ENCODE measurements at regions not wholly inside any gene's neighbourhood (a gene's known extent, or its start where the extent isn't known, plus 50 kb on each side); places are given as distances from the start of the nearest gene placed in this dataset.

DNA sequence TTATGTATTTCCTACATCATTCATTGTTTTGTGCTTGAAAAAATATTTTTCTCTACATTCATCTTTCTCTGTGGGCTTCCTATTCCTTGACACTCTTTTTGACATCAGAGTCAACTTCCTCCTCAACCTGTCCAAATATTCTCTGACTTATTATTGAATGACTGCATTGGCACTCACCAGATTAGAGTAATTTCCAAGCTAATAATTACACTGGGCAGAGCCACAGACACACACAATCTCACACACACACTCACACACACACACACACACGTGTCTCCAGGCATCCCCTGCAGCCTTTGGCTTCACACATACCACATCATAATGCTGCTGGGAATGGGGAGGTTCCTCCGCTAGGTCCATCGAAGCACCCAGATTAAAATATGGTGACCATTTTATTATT is 184.5 kb downstream of the SYK start:
- no peaks in the 10 kb centered on the region for H4K20me1 ChIP-seq (replicated peaks in 1 of 2; ENCODE audit: control insufficient read depth in 1 of 2, insufficient read depth in 2 of 2, low read length in 2 of 2)
- no peak overlapping the region for H3K27ac ChIP-seq (ENCODE audit: low read depth, low read length)
- H3K79me1 ChIP-seq (ENCODE audit: low read depth, low read length) = no peaks in the 10 kb centered on the region
- no peaks in the 10 kb centered on the region for H3K4me1 ChIP-seq (replicated peaks in 1 of 4; ENCODE audit: control insufficient read depth in 3 of 4, insufficient read depth in 4 of 4, low read length in 3 of 4)
- no peak overlapping the region for H4K91ac ChIP-seq (replicated peaks; ENCODE audit: insufficient read length, low read length)
- H3K56ac ChIP-seq (replicated peaks; ENCODE audit: insufficient read length, low read depth, low read length) = no peak overlapping the region
- no peak for DNase-seq (ENCODE audit: low read depth in 1 of 2, low spot score in 2 of 2)
- no peak overlapping the region for H2AK5ac ChIP-seq (ENCODE audit: low read depth, low read length)
- no peak overlapping the region for H3K9ac ChIP-seq (replicated peaks in 1 of 4; ENCODE audit: extremely low read depth in 1 of 4, low read depth in 3 of 4, low read length in 3 of 4)
- H3K4ac ChIP-seq (replicated peaks; ENCODE audit: insufficient read length, low read depth, low read length) = no peak overlapping the region
- peak overlapping the region; percentile 44; the same call in 1 of the 2 replicates for H3K18ac ChIP-seq (ENCODE audit: extremely low read depth, low read length)
- no peaks in the 10 kb centered on the region for H3K27me3 ChIP-seq (replicated peaks in 1 of 4; ENCODE audit: control insufficient read depth in 3 of 4, extremely low read depth in 1 of 4, insufficient read depth in 3 of 4, low read length in 3 of 4)
- H2BK20ac ChIP-seq (ENCODE audit: low read length) = no peak overlapping the region
- H2BK120ac ChIP-seq (replicated peaks; ENCODE audit: low read depth, low read length) = no peak overlapping the region
- no peaks in the 10 kb centered on the region; a peak in 1 of 4 replicates for H3K9me3 ChIP-seq (ENCODE audit: insufficient read depth in 2 of 2, low read depth in 1 of 2, low read length in 1 of 2)
- no peaks in the 10 kb centered on the region for H3K79me2 ChIP-seq (ENCODE audit: control insufficient read depth in 1 of 2, insufficient read depth in 2 of 2, low read length in 2 of 2)
- no peak overlapping the region for H3K14ac ChIP-seq (ENCODE audit: insufficient read length)
- no peaks in the 10 kb centered on the region; a peak in 1 of 8 replicates for H3K36me3 ChIP-seq (ENCODE audit: control insufficient read depth in 2 of 4, insufficient read depth in 4 of 4, low read length in 3 of 4)
- H4K8ac ChIP-seq (ENCODE audit: extremely low read depth, insufficient read depth, low read length) = no peak overlapping the region; the same call in 1 of the 2 replicates
- no peak overlapping the region for H3K23ac ChIP-seq (ENCODE audit: insufficient read length)
- no peaks in the 10 kb centered on the region for H3K23me2 ChIP-seq (ENCODE audit: low read depth, low read length)
- no peak overlapping the region for H2BK15ac ChIP-seq (ENCODE audit: low read length)
- ChIA-PET POLR2A (ENCODE audit: partially characterized antibody) (no interaction called here), CTCF (ENCODE audit: partially characterized antibody) (interaction anchor here (1.5 to 4.1 kb wide), 4 partner anchors 9 to 70 kb away, joined by 3 to 24 read pairs (median 8); no protein-coding TSS in a partner anchor)
- no peak for FAIRE-seq
- no peak overlapping the region for H2BK5ac ChIP-seq (ENCODE audit: low read depth, low read length)
- no peak overlapping the region for H3K4me2 ChIP-seq (ENCODE audit: insufficient read depth in 1 of 2, low read depth in 2 of 2, low read length in 2 of 2)
- H3K4me3 ChIP-seq (ENCODE audit: extremely low read depth in 1 of 4, insufficient read depth in 2 of 4, low read depth in 3 of 4, low read length in 4 of 4) = no peak overlapping the region
- TF ChIP-seq POU5F1 (IDR thresholded peaks at IDR 0.05; ENCODE audit: low read depth, low read length) = no peak
- TF ChIP-seq, protein P1, sequence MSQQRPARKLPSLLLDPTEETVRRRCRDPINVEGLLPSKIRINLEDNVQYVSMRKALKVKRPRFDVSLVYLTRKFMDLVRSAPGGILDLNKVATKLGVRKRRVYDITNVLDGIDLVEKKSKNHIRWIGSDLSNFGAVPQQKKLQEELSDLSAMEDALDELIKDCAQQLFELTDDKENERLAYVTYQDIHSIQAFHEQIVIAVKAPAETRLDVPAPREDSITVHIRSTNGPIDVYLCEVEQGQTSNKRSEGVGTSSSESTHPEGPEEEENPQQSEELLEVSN (IDR thresholded peaks at IDR 0.05) = no peak
- TF ChIP-seq, protein P2, sequence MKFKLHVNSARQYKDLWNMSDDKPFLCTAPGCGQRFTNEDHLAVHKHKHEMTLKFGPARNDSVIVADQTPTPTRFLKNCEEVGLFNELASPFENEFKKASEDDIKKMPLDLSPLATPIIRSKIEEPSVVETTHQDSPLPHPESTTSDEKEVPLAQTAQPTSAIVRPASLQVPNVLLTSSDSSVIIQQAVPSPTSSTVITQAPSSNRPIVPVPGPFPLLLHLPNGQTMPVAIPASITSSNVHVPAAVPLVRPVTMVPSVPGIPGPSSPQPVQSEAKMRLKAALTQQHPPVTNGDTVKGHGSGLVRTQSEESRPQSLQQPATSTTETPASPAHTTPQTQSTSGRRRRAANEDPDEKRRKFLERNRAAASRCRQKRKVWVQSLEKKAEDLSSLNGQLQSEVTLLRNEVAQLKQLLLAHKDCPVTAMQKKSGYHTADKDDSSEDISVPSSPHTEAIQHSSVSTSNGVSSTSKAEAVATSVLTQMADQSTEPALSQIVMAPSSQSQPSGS (IDR thresholded peaks at IDR 0.05; ENCODE audit: low read length) = no peak
- no peak for TF ChIP-seq JUND (IDR thresholded peaks at IDR 0.05; ENCODE audit: low read length)
- no peak for TF ChIP-seq SP1 (IDR thresholded peaks at IDR 0.05; ENCODE audit: low read depth, low read length)
- TF ChIP-seq SAP30 (IDR thresholded peaks at IDR 0.05; ENCODE audit: insufficient read depth, insufficient replicate concordance, low read length) = no peak
- no peak for TF ChIP-seq RFX5 (IDR thresholded peaks at IDR 0.05; ENCODE audit: borderline replicate concordance, low read depth, low read length)
- TF ChIP-seq TAF1 (IDR thresholded peaks at IDR 0.05; ENCODE audit: low read depth, low read length) = no peak
- TF ChIP-seq MAFK (IDR thresholded peaks at IDR 0.05; ENCODE audit: low read depth, low read length) = no peak
- no peak for TF ChIP-seq CTBP2 (IDR thresholded peaks at IDR 0.05; ENCODE audit: borderline replicate concordance, insufficient read depth, insufficient read length, low read length)
- WGBS, 2 experiments (ENCODE audit: extremely low coverage in 1 of 2, insufficient coverage in 1 of 2, insufficient read length in 1 of 2, insufficient replicate concordance in 2 of 2, low coverage in 1 of 2, low lambda C conversion rate in 2 of 2, missing lambda C conversion rate in 1 of 2) = 84% methylated on average over 3 of the region's 3 CpGs; no CpG with 5 or more reads in 1 of the 2 experiments
- no peak overlapping the region for H2BK12ac ChIP-seq (ENCODE audit: low read depth, low read length)
- H2AFZ ChIP-seq (ENCODE audit: low read length) = no peak overlapping the region
- no peak overlapping the region for H4K5ac ChIP-seq (ENCODE audit: insufficient read length, low read depth, low read length)
